ENCODE measurements at regions not wholly inside any gene's neighbourhood (a gene's known extent, or its start where the extent isn't known, plus 50 kb on each side); places are given as distances from the start of the nearest gene placed in this dataset.

- TF ChIP-seq TOX (CRISPR knock-in tag; IDR thresholded peaks at IDR 0.05; ENCODE audit: borderline replicate concordance) (no peak), ESRRG (CRISPR knock-in tag; IDR thresholded peaks at IDR 0.05) (no peak), POU6F1 (CRISPR knock-in tag; IDR thresholded peaks at IDR 0.05; ENCODE audit: borderline replicate concordance, low read depth) (no peak), PPARA (CRISPR knock-in tag; IDR thresholded peaks at IDR 0.05; ENCODE audit: borderline replicate concordance) (no peak), TCF4 (CRISPR knock-in tag; IDR thresholded peaks at IDR 0.05; ENCODE audit: borderline replicate concordance) (no peak)
- TF ChIP-seq, protein P1, sequence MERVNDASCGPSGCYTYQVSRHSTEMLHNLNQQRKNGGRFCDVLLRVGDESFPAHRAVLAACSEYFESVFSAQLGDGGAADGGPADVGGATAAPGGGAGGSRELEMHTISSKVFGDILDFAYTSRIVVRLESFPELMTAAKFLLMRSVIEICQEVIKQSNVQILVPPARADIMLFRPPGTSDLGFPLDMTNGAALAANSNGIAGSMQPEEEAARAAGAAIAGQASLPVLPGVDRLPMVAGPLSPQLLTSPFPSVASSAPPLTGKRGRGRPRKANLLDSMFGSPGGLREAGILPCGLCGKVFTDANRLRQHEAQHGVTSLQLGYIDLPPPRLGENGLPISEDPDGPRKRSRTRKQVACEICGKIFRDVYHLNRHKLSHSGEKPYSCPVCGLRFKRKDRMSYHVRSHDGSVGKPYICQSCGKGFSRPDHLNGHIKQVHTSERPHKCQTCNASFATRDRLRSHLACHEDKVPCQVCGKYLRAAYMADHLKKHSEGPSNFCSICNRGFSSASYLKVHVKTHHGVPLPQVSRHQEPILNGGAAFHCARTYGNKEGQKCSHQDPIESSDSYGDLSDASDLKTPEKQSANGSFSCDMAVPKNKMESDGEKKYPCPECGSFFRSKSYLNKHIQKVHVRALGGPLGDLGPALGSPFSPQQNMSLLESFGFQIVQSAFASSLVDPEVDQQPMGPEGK (CRISPR knock-in tag; IDR thresholded peaks at IDR 0.05; ENCODE audit: borderline replicate concordance) = no peak
Observed at GRCh38 chr20:19913927-19914614, 103.1 kb upstream of the NAA20 start.
